ENCODE measurements at regions not wholly inside any gene's neighbourhood (a gene's known extent, or its start where the extent isn't known, plus 50 kb on each side); places are given as distances from the start of the nearest gene placed in this dataset.

DNA sequence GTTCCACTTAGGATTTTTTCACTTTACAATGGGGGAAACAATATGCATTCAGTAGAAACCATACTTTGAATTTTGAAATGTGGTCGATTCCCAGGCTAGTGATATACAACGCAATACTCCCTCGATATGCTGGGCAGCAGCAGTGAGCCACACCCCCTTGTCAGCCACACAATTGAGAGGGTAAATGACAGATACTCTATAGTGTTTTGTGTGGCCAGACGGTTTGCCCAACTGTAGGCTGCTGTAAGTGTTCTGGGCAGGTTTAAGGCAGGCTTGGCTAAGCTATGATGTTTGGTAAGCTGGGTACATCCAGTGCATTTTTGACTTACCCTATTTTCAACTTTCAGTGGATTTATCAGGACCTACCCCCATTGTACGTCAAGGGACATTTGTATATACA, 169.6 kb upstream of the KIAA1217 start:
- no peak overlapping the region for H3K4me3 ChIP-seq (ENCODE audit: low read depth, low read length)
- TF ChIP-seq, protein P1, sequence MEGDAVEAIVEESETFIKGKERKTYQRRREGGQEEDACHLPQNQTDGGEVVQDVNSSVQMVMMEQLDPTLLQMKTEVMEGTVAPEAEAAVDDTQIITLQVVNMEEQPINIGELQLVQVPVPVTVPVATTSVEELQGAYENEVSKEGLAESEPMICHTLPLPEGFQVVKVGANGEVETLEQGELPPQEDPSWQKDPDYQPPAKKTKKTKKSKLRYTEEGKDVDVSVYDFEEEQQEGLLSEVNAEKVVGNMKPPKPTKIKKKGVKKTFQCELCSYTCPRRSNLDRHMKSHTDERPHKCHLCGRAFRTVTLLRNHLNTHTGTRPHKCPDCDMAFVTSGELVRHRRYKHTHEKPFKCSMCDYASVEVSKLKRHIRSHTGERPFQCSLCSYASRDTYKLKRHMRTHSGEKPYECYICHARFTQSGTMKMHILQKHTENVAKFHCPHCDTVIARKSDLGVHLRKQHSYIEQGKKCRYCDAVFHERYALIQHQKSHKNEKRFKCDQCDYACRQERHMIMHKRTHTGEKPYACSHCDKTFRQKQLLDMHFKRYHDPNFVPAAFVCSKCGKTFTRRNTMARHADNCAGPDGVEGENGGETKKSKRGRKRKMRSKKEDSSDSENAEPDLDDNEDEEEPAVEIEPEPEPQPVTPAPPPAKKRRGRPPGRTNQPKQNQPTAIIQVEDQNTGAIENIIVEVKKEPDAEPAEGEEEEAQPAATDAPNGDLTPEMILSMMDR (IDR thresholded peaks at IDR 0.05; ENCODE audit: low read depth, low read length) = no peak

- TF ChIP-seq, protein P1 (IDR thresholded peaks at IDR 0.05; ENCODE audit: low read depth, low read length) = no peak
- no peak overlapping the region for H3K4me3 ChIP-seq (ENCODE audit: low read depth, low read length)
Measured at GRCh38 chr10:24039897-24040296, 169.0 kb upstream of the KIAA1217 start.

DNA sequence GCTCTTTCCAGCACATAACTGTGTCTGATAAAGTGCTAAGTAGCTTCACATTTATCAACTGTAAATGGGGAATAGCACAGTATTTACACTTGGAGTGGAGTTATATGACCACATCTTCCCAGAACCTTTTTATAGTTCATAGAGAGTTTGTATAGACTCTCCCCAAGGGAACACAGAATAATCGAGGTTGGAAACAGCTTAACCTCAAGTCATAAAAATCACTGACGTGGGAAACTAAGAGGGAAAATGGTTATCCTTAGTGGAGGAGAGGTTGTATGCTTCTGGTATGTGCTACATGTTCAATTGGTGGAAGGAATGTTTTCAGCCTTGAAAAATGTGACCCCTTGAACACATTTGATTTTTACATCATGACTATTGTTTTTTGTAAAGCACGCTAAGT, 167.9 kb upstream of the KIAA1217 start:
- H3K4me3 ChIP-seq (ENCODE audit: low read depth, low read length) = no peak overlapping the region
- TF ChIP-seq, protein P1 (IDR thresholded peaks at IDR 0.05; ENCODE audit: low read depth, low read length) = no peak

DNA sequence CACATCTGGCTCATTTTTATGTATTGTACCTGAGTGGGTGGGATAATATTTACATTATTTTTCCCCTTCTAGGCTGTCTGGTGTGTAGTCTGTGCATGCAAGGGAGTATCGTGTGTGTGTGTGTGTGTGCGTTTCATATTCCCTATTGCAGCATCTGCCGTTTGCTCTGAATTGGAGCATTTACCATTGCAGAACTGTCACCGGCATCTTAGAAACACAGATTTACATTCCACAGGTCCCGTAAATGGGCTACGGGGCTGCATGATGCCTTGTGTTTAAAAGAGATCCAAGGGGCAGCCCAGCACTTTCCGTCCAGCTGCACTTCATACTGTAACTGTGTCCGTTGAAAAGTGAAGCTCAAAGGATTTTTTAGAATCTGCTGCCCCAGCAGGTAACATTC, 167.1 kb upstream of the KIAA1217 start:
- H3K4me3 ChIP-seq (ENCODE audit: low read depth, low read length) = no peak overlapping the region
- TF ChIP-seq, protein P1 (IDR thresholded peaks at IDR 0.05; ENCODE audit: low read depth, low read length) = no peak

- TF ChIP-seq, protein P1 (IDR thresholded peaks at IDR 0.05; ENCODE audit: low read depth, low read length) = no peak
Measured at GRCh38 chr10:24042884-24043283, 166.1 kb upstream of the KIAA1217 start.

DNA sequence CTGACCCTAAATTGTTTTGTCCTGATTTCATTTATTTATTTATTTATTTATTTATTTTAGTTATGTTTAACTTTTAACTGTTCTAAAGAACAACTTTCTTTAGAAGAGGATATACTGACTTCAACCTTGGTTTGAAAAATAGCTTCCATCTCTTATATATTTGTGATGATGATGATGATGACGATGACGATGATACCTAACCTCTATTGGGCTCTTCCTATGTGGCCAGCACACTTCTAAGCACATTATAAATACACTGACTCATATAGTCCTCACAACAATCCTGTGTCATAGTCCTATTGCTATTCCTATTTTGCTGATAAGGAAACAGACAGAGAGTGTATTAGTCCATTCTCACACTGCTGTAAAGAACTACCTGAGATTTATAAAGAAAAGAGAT, 162.9 kb upstream of the KIAA1217 start:
- no peak overlapping the region for H3K4me3 ChIP-seq (ENCODE audit: low read depth, low read length)
- TF ChIP-seq, protein P1 (IDR thresholded peaks at IDR 0.05; ENCODE audit: low read depth, low read length) = no peak

More at GRCh38 chr10:24042884-24043283, 166.1 kb upstream of the KIAA1217 start:
- no peak overlapping the region for H3K4me3 ChIP-seq (ENCODE audit: low read depth, low read length)

GRCh38 chr10:24047176-24047575, 161.8 kb upstream of the KIAA1217 start:
- TF ChIP-seq, protein P1 (IDR thresholded peaks at IDR 0.05; ENCODE audit: low read depth, low read length) = no peak
- H3K4me3 ChIP-seq (ENCODE audit: low read depth, low read length) = no peak overlapping the region
